IPS-18a (cell line): ENCODE measurements at regions not wholly inside any gene's neighbourhood (a gene's known extent, or its start where the extent isn't known, plus 50 kb on each side); places are given as distances from the start of the nearest gene placed in this dataset.

ENCODE experiments used
- H3K27ac ChIP-seq: one replicate; pipeline ENCODE4 v1.5.1; 2013; ENCODE audit warnings: low read length
- H3K27me3 ChIP-seq: one replicate; pipeline ENCODE4 v1.6.1; 2013; ENCODE audit warnings: mild to moderate bottlenecking, low read length; ENCODE audit not compliant: control insufficient read depth, insufficient read depth
- H3K36me3 ChIP-seq: one replicate; pipeline ENCODE4 v1.6.1; 2013; ENCODE audit warnings: low read depth, low read length; ENCODE audit not compliant: control insufficient read depth
- H3K4me1 ChIP-seq: one replicate; pipeline ENCODE4 v1.6.1; 2013; ENCODE audit warnings: low read depth, low read length; ENCODE audit not compliant: control insufficient read depth
- H3K4me3 ChIP-seq: one replicate; pipeline ENCODE4 v1.5.1; 2013; ENCODE audit warnings: low read length
- H3K9ac ChIP-seq: one replicate; pipeline ENCODE4 v1.6.1; 2013; ENCODE audit warnings: mild to moderate bottlenecking, low read length, moderate library complexity
- H3K9me3 ChIP-seq: one replicate; pipeline ENCODE4 v1.6.1; 2013; ENCODE audit warnings: low read depth, low read length; ENCODE audit not compliant: control insufficient read depth

DNA sequence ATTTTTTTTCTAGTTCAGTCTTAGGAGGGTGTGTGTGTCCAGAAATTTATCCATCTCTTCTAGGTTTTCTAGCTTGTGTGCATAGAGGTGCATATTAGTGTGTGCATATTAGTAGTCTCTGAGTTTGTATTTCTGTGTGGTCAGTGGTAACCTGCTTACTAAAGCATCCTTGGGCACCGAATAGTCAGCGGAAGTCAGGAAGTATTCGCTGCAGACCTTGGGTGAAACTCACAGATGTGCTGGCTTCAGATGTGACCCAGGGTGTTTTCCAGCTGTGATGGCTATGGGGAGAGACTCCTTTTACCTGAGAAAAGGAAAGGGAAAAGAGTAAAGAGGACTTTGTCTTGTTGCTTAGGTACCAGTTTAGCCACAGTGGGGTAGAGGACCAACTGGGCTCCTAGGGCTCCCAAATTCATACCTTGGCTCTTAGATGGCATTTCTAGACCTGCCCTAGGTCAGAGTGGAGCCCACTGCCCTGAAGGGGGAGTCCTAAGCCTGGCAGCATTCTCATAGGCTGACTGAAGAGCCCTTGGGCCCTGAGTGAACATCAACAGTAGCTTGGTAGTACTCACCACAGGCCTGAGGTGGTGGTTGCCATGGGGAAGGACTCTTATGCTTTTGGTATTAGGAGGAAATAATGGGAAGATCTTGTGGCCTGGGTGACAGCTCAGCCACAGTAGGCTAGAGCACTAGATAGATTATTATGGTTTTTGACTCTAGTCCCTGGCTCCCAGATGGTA is 286.0 kb upstream of the ZPLD1 start:
- Histone ChIP-seq H3K27me3 (no peaks in the 10 kb centered on the region), H3K9ac (no peak overlapping the region), H3K27ac (no peak overlapping the region), H3K9me3 (peaks cover 8% of the 10 kb centered on the region), H3K4me3 (no peak overlapping the region), H3K36me3 (no peaks in the 10 kb centered on the region), H3K4me1 (no peaks in the 10 kb centered on the region)

DNA sequence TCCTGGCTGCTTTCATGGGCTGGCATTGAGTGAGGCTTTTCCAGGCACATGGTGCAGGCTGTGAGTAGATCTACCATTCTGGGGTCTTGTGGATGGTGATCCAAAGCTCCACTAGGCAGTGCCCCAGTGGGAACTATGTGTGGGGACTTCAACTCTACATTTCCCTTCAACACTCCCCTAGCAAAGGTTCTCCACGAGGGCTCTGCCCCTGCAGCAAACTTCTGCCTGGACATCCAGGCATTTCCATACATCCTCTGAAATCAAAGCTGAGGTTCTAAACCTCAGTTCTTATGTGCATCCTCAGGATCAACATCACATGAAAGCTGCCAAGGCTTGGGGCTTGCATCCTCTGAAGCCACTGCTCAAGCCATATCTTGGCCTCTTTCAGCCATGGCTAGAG is 282.9 kb upstream of the ZPLD1 start:
- H3K4me3 ChIP-seq = no peak overlapping the region
- H3K27ac ChIP-seq = no peak overlapping the region
- no peaks in the 10 kb centered on the region for H3K4me1 ChIP-seq
- H3K27me3 ChIP-seq = no peaks in the 10 kb centered on the region
- peaks cover 8% of the 10 kb centered on the region for H3K9me3 ChIP-seq
- no peak overlapping the region for H3K9ac ChIP-seq
- no peaks in the 10 kb centered on the region for H3K36me3 ChIP-seq

- no peak overlapping the region for H3K4me3 ChIP-seq
- H3K27me3 ChIP-seq = no peaks in the 10 kb centered on the region
- no peak overlapping the region for H3K27ac ChIP-seq
- H3K4me1 ChIP-seq = no peaks in the 10 kb centered on the region
- H3K9ac ChIP-seq = no peak overlapping the region
- H3K36me3 ChIP-seq = no peaks in the 10 kb centered on the region
- H3K9me3 ChIP-seq = peaks cover 8% of the 10 kb centered on the region
Observed at GRCh38 chr3:102156426-102156825, 278.4 kb upstream of the ZPLD1 start.

GRCh38 chr3:102158080-102158740 is 276.6 kb upstream of the ZPLD1 start:
- Histone ChIP-seq H3K9ac (no peak overlapping the region), H3K27me3 (no peaks in the 10 kb centered on the region), H3K27ac (no peak overlapping the region), H3K4me3 (no peak overlapping the region), H3K9me3 (no peaks in the 10 kb centered on the region), H3K4me1 (no peaks in the 10 kb centered on the region), H3K36me3 (no peaks in the 10 kb centered on the region)

GRCh38 chr3:102159810-102160451 is 274.9 kb upstream of the ZPLD1 start:
- Histone ChIP-seq H3K9ac (no peak overlapping the region), H3K4me3 (no peak overlapping the region), H3K4me1 (no peaks in the 10 kb centered on the region), H3K36me3 (no peaks in the 10 kb centered on the region), H3K9me3 (no peaks in the 10 kb centered on the region), H3K27ac (no peak overlapping the region), H3K27me3 (no peaks in the 10 kb centered on the region)

DNA sequence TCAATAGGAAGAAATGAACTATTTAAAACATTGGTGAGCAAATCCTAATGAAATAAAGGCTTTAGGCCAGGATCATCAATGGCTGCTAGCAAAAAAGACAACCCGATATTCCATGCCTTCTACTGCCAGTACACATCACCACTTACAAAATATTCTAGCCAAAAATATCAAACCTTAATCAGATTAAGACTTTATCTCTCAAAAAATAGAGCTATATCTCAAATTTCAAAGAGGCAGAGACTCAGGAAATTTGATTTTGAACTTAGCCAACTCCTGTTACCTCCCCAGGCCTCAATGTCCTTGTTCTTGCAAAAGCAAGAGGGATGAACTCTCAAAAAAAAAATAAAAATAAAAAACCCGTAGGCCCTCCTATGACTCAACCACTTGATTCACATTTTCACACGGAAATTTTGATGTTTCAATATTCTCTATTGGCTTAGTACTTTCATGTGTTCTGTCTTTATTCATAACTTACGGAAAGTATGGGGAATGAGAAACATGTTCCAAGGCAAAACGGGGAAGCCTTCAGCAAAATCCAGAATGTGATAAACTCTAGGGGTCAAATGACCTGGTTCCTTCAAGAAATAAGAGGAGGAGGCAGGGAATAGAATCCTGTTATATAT is 273.3 kb upstream of the ZPLD1 start:
- Histone ChIP-seq H3K36me3 (no peaks in the 10 kb centered on the region), H3K9ac (no peak overlapping the region), H3K27ac (no peak overlapping the region), H3K9me3 (no peaks in the 10 kb centered on the region), H3K27me3 (no peaks in the 10 kb centered on the region), H3K4me3 (no peak overlapping the region), H3K4me1 (no peaks in the 10 kb centered on the region)

GRCh38 chr3:102162251-102162650 is 272.6 kb upstream of the ZPLD1 start:
- H3K4me1 ChIP-seq = no peaks in the 10 kb centered on the region
- H3K27ac ChIP-seq = no peak overlapping the region
- no peak overlapping the region for H3K4me3 ChIP-seq
- no peak overlapping the region for H3K9ac ChIP-seq
- H3K27me3 ChIP-seq = no peaks in the 10 kb centered on the region
- no peaks in the 10 kb centered on the region for H3K9me3 ChIP-seq
- no peaks in the 10 kb centered on the region for H3K36me3 ChIP-seq

- no peaks in the 10 kb centered on the region for H3K36me3 ChIP-seq
- H3K9me3 ChIP-seq = no peaks in the 10 kb centered on the region
- no peak overlapping the region for H3K27ac ChIP-seq
- H3K4me1 ChIP-seq = no peaks in the 10 kb centered on the region
- H3K27me3 ChIP-seq = no peaks in the 10 kb centered on the region
- H3K9ac ChIP-seq = no peak overlapping the region
- H3K4me3 ChIP-seq = no peak overlapping the region
Observed at GRCh38 chr3:102163039-102163817, 271.6 kb upstream of the ZPLD1 start.

DNA sequence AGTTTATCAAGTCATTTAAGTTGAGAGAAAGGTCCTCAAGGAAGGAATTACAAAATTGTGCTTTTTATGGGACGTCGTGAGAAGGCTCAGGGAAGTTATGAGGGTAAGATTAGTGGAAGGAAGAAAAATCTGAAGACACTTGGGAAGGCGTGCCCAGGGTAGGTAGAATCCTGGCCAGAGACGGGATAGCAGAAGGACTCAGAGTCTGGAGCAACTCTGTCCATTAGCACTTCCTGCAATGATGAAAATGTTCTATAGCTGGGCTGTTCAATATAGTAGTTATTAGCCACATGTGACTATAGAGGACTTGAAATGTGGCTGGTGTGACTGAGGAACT is 271.0 kb upstream of the ZPLD1 start:
- H3K9ac ChIP-seq = no peak overlapping the region

GRCh38 chr3:102165367-102165766 is 269.4 kb upstream of the ZPLD1 start:
- no peak overlapping the region for H3K27ac ChIP-seq
- no peaks in the 10 kb centered on the region for H3K4me1 ChIP-seq
- H3K4me3 ChIP-seq = no peak overlapping the region
- no peaks in the 10 kb centered on the region for H3K9me3 ChIP-seq
- no peak overlapping the region for H3K9ac ChIP-seq
- H3K27me3 ChIP-seq = no peaks in the 10 kb centered on the region
- no peaks in the 10 kb centered on the region for H3K36me3 ChIP-seq

More for the DNA sequence above, 271.0 kb upstream of the ZPLD1 start:
- Histone ChIP-seq H3K36me3 (no peaks in the 10 kb centered on the region), H3K27me3 (no peaks in the 10 kb centered on the region), H3K27ac (no peak overlapping the region), H3K9me3 (no peaks in the 10 kb centered on the region), H3K4me1 (no peaks in the 10 kb centered on the region), H3K4me3 (no peak overlapping the region)

DNA sequence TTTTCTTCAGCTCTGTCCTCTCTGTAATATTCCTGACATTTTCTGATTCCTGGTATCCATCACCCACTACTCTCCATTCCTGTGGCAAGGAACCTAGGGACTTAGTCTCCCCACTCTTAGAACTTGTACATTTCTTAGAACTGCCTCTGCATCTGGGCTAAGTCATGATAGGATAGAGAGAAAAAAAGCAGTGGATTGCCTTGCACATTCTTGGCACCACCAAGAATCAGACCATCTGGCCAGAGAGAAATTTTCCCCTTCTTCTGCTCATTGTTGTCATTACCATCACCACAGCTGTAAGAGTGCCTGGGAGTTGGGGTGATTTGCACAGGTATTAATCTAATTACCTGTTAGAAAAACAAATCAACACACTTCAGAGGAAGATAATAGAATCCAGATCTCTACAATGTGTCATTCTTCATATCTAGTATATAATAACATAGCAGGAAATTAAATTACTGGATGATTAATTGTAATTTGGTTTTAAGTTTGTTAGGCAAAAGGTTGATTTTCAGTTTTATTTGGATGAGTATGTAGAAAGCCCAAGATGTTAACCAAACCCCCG is 264.8 kb upstream of the ZPLD1 start:
- Histone ChIP-seq H3K27me3 (no peaks in the 10 kb centered on the region), H3K4me3 (no peak overlapping the region), H3K36me3 (no peaks in the 10 kb centered on the region), H3K27ac (no peak overlapping the region), H3K4me1 (no peaks in the 10 kb centered on the region), H3K9ac (no peak overlapping the region), H3K9me3 (no peaks in the 10 kb centered on the region)
